Iris pigment epithelial cell (primary cell): ENCODE measurements at regions not wholly inside any gene's neighbourhood (a gene's known extent, or its start where the extent isn't known, plus 50 kb on each side); places are given as distances from the start of the nearest gene placed in this dataset.
"Not testable (repeated sequence)": the region's sequence is repeated elsewhere in the genome, so short reads cannot be mapped to it uniquely, and the experiment has no call there.

ENCODE experiments used
- DNase-seq: peaks from one replicate; pipeline ENCODE4 v3.0.0-alpha.2; 2011; ENCODE audit warnings: low read depth

- DNase-seq = no peak
Measured at GRCh38 chr19:31529121-31529520, 179.9 kb upstream of the TSHZ3 start.

GRCh38 chr19:31530781-31531180 is 181.5 kb upstream of the TSHZ3 start:
- DNase-seq = no peak

DNA sequence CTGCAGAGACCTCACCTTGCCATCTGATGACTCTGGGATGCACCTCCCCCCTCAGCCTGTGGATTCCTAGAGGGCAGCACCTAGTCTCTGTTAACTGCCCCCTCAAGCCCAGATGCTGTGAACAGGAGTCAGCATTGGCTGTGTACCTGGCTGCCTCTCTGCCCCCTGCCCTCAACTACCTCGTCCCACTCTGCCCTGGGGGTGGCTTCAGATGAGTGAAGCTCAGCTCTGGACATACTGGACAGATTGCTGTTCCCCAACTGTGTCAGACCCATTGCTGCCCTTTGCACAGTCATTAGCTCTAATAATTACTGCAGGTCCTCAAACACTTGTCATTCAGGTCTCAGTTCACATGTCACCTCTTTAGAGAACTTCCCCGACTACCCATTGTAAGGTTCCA is 182.1 kb upstream of the TSHZ3 start:
- no peak for DNase-seq

DNA sequence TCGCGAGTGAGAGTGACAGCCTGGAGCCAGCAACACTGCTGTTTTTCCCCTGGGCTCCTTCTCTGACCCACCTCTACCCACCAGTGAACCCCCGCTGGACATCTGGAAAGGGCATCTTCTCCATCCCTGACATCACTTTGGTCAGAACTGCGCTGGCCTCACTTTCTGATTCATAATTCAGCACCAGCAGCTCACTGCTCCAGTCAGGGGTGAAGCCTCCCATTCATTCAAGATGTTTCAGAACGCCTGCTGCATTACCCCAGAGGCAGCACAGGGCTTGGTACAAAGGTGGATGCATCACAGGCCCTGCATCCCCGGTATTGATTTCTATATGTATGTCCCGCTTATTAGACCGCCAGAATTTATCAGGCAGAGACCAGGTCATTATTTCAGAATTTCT is 182.8 kb upstream of the TSHZ3 start:
- no peak for DNase-seq

DNA sequence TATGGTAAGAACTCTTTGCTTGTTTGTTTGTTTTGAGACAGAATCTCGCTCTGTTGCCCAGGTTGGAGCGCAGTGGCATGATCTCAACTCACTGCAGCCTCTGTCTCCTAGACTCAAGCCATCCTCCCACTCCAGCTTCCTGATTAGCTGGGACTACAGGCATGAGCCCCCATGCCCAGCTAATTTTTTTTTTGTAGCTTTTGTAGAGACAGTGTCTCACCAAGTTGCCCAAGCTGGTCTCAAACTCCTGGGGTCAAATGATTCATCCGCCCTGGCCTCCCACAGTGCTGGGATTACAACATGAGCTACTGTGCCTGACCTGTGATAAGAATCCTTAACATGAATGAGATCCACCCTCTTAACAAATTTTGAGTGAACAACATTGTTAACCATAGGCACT is 183.9 kb upstream of the TSHZ3 start:
- peak; percentile 7 for DNase-seq

DNA sequence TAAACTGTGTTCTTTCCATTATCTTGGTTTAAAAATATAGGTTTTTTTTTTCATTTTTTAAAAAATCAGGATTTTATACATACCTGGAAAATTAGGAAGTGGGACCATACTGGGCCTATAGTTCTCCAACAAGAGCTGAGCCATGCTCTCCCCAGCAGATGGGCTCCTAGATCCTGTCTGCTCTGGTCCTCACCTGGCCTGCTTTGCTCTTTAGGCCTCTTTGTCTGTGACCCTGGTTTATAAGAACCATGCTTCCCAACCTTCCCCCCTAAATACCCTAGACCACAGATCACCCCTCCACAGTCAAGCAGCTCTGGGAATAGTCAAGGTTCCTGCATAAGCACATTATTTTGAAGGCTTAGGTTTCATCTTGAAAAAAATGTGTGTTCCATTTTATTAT is 185.0 kb upstream of the TSHZ3 start:
- DNase-seq = no peak

GRCh38 chr19:31534786-31535657 is 185.8 kb upstream of the TSHZ3 start:
- no peak for DNase-seq

DNA sequence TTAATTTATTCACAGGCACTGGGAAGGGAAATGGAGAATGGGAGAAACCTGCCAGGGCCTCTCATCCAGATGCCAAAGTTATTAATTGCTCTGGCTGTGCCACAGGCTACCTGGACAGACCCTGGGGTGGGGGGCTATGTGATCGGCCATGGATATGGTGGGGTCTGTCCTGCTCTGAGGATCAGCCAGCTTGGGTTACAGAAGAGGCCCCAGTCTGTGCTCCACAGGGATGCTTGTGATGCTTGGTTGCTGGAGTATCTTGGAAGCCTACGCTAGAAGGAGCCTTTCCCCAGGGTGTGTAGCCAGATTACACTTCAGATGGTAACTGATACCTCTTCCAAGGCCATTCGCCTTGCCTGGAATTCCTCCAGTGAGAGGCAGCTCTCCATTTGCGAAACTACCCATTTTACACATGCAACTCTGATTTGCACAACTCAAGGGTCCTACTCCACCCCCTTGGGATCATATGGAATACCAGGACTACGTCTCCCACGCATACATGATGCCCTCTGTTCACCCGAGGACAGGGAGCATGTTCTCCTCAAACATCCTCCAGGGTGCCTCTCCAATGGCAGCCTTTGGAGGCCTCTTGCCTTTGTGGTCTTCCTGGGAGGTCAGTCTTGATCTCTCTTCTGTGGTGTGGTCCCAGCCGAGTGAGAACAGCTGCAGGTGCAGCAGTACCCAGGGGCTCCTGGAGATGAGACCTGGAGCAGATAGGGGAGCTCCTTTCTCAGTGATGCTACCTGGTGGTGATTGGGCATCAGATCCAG is 186.6 kb upstream of the TSHZ3 start:
- no peak for DNase-seq

DNA sequence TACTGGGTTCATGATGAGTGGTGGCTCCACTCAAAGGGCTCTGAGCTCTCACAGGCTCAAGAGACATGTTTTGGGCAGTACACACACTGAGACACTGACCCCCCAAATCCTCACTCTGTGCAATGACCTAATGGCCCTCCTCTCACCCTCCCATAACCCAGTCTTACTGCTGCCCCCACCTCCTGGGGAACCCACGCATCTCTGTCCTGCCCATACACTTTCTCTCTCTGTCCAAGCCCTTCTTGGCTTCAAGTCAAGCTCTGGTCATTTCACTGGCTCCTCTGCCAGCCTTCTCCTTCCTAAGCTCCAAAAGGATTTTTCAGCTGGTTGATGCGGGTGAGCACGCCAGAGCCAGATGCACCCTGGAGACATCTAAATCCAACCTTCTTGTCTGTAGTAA is 187.9 kb upstream of the TSHZ3 start:
- DNase-seq = no peak

DNA sequence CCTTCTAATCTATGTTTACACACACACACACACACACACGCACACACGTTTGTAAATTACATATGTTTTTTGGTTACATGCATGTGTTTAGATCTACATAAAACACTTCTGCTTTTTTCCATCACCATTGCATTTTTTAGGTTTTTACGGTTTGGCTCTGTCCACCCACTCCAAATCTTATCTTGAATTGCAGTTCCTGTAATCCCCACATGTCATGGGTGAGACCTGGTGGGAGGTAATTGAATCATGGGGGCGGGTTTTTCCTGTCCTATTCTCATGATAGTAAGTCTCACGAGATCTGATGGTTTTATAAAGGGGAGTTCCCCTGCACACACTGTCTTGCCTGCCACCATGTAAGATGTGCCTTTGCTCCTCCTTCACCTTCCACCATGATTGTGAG is 188.7 kb upstream of the TSHZ3 start:
- not testable (repeated sequence) for DNase-seq

- DNase-seq = no peak
Measured at GRCh38 chr19:31538879-31539278, 189.6 kb upstream of the TSHZ3 start.

DNA sequence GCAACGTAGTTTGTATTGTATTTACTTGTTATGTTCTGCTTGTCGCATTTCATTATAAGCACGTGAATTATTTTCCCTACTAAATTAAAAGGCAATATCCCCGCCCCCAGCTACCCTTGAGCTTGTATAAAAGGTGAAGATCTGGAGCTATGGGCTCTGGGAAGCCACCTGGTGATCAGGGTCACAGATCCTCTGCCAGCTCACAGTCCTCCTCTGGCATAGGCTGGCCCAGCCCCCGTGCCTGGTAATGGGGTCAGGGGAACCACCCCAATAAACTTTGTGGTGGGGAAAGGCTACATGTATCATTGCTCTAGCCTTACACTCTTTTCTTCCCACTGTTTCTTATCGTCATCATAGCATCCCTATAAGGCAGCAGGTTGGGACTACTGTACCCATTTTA is 190.2 kb upstream of the TSHZ3 start:
- DNase-seq = no peak

GRCh38 chr19:31541396-31541795 is 192.2 kb upstream of the TSHZ3 start:
- DNase-seq = no peak

- no peak for DNase-seq
Measured at GRCh38 chr19:31543456-31543855, 194.2 kb upstream of the TSHZ3 start.

GRCh38 chr19:31545777-31546176 is 196.5 kb upstream of the TSHZ3 start:
- no peak for DNase-seq

DNA sequence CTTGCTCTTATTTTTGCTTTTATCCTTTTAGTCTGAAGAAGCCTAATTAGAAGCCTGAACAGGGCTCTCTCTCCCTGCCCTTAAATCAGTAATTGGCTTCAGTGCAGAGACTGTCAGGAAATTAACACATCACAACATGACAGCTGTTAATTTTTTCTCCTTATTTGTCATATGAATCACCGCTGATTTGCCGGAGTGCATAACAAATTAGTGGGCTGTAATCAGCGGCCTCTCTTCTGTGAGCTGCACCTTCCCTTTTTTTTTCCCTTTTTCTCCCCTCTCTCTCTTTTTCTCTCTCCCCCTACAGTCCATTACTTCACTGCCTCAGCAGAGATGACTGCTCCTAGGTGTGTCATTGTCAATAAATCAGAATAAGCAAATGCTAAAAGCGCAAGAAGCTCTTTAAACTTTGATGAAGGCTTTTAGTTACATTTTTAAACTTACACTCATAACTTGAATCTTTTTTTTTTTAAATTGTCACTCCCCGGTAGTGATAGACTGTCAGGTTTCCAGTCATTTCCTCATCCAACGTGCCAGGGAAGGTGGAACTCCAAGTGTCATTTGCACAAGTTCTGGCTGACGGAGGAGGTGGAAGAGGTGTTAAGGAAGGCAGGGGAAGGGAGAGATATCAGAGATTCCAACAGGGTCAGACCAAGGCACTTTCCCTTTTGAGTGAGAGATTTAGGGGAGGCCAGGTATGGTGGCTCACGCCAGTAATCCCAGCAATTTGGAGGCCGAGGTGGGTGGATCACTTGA is 197.1 kb upstream of the TSHZ3 start:
- DNase-seq = no peak

GRCh38 chr19:31548941-31549340 is 199.7 kb upstream of the TSHZ3 start:
- DNase-seq = peak; percentile 24

- no peak for DNase-seq
Measured at GRCh38 chr19:31553112-31553845, 204.0 kb upstream of the TSHZ3 start.

GRCh38 chr19:31553846-31554215 is 204.6 kb upstream of the TSHZ3 start:
- DNase-seq = no peak

DNA sequence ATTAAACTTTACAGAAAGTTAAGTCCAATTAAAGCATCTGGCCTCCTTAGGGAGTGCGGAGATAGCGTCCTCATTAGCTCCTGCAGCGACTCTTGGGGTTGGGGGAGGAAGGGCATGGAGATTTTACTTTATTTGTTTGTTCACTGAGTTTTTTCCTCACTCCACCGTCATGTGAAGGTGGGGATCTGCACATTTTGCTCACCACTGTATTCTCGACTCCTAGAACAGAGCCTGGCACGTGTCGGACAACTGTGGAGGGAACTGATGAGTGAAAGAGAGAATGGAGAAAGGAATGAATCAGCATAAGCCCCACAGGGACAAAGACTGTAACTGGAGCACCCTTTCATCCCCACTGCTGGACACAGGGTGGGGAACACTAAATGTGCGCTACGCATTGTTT is 205.1 kb upstream of the TSHZ3 start:
- no peak for DNase-seq

- DNase-seq = no peak
Measured at GRCh38 chr19:31555634-31556215, 206.5 kb upstream of the TSHZ3 start.

- no peak for DNase-seq
Measured at GRCh38 chr19:31559494-31559893, 210.3 kb upstream of the TSHZ3 start.
